Activated T-cell treated with anti-CD3 and anti-CD28 coated beads, Interleukin-2, amount 50 U/mL, for 72 hours (primary cell): ENCODE measurements at regions not wholly inside any gene's neighbourhood (a gene's known extent, or its start where the extent isn't known, plus 50 kb on each side); places are given as distances from the start of the nearest gene placed in this dataset.
"Not testable (repeated sequence)": the region's sequence is repeated elsewhere in the genome, so short reads cannot be mapped to it uniquely, and the experiment has no call there.

Experiments
- ATAC-seq, 2 donors: fragments of 150-1000 bp; cut with Tn5 transposase; replicated peaks in 1 of 2; 2 replicates each; pipeline ENCODE4 v1.10.0; 2021; ENCODE audit warnings: moderate library complexity in 2 of 2, mild to moderate bottlenecking in 1 of 2
- DNase-seq, 2 donors: peaks; one replicate each; pipeline ENCODE4 v3.0.0; 2021 to 2022; ENCODE audit warnings: mixed read lengths in 1 of 2
- H3K27ac Mint-ChIP-seq: one replicate; pipeline ENCODE4 v1.8.0; 2022; ENCODE audit warnings: mild to moderate bottlenecking, moderate library complexity, mixed read lengths
- H3K27me3 Mint-ChIP-seq: one replicate; pipeline ENCODE4 v1.8.0; 2022; ENCODE audit warnings: low read depth, mixed read lengths
- H3K36me3 Mint-ChIP-seq, 2 donors: one replicate each; pipeline ENCODE4 v1.8.0; 2022; ENCODE audit warnings: mixed read lengths in 2 of 2, mild to moderate bottlenecking in 1 of 2; ENCODE audit not compliant: insufficient read depth in 2 of 2
- H3K4me1 Mint-ChIP-seq: one replicate; pipeline ENCODE4 v1.8.0; 2022; ENCODE audit warnings: low read depth, mixed read lengths
- H3K4me3 Mint-ChIP-seq, 2 donors: one replicate each; pipeline ENCODE4 v1.8.0; 2022; ENCODE audit warnings: mild to moderate bottlenecking in 2 of 2, mixed read lengths in 2 of 2, moderate library complexity in 2 of 2
- H3K9me3 Mint-ChIP-seq, 2 donors: one replicate each; pipeline ENCODE4 v1.8.0; 2022; ENCODE audit warnings: mixed read lengths in 2 of 2

GRCh38 chr10:89975071-89975470, 273.7 kb downstream of the KIF20B start:
- ATAC-seq, result no peak
- H3K27ac Mint-ChIP-seq, result no peak overlapping the region

GRCh38 chr10:89975771-89976170, 274.4 kb downstream of the KIF20B start:
- DNase-seq, result no peak
- H3K9me3 Mint-ChIP-seq, result no peaks in the 10 kb centered on the region
- peaks cover 9% of the 10 kb centered on the region for H3K4me1 Mint-ChIP-seq
- ATAC-seq, result no peak
- no peak overlapping the region for H3K4me3 Mint-ChIP-seq
- H3K27ac Mint-ChIP-seq, result no peak overlapping the region
- peaks cover 0 to 2% of the 10 kb centered on the region in 2 donors for H3K36me3 Mint-ChIP-seq
- H3K27me3 Mint-ChIP-seq, result peaks cover 8% of the 10 kb centered on the region

More at GRCh38 chr10:89975071-89975470, 273.7 kb downstream of the KIF20B start:
- H3K36me3 Mint-ChIP-seq, result peaks cover 0 to 2% of the 10 kb centered on the region in 2 donors
- DNase-seq, result no peak
- H3K9me3 Mint-ChIP-seq, result no peaks in the 10 kb centered on the region
- H3K27me3 Mint-ChIP-seq, result peaks cover 8% of the 10 kb centered on the region
- H3K4me3 Mint-ChIP-seq, result no peak overlapping the region
- H3K4me1 Mint-ChIP-seq, result peaks cover 9% of the 10 kb centered on the region

- no peaks in the 10 kb centered on the region for H3K4me1 Mint-ChIP-seq
- H3K36me3 Mint-ChIP-seq, result peaks cover 0 to 2% of the 10 kb centered on the region in 2 donors
- no peaks in the 10 kb centered on the region for H3K9me3 Mint-ChIP-seq
- H3K4me3 Mint-ChIP-seq, result no peak overlapping the region
- peak overlapping the region; percentile 14 for H3K27ac Mint-ChIP-seq
- no peak for ATAC-seq
- DNase-seq, result no peak
- H3K27me3 Mint-ChIP-seq, result no peaks in the 10 kb centered on the region
Observed at GRCh38 chr10:89978081-89978480, 276.7 kb downstream of the KIF20B start.

GRCh38 chr10:89979726-89980125, 278.3 kb downstream of the KIF20B start:
- Mint-ChIP-seq H3K36me3 (peaks cover 0 to 2% of the 10 kb centered on the region in 2 donors), H3K27me3 (no peaks in the 10 kb centered on the region), H3K27ac (no peak overlapping the region), H3K9me3 (no peaks in the 10 kb centered on the region), H3K4me1 (no peaks in the 10 kb centered on the region), H3K4me3 (no peak overlapping the region)
- ATAC-seq (no peak), DNase-seq (no peak)

GRCh38 chr10:89980166-89980565, 278.8 kb downstream of the KIF20B start:
- no peaks in the 10 kb centered on the region for H3K27me3 Mint-ChIP-seq
- H3K36me3 Mint-ChIP-seq, result peaks cover 0 to 2% of the 10 kb centered on the region in 2 donors
- H3K27ac Mint-ChIP-seq, result no peak overlapping the region
- ATAC-seq (no peak), DNase-seq (no peak)
- no peaks in the 10 kb centered on the region for H3K4me1 Mint-ChIP-seq
- no peaks in the 10 kb centered on the region for H3K9me3 Mint-ChIP-seq
- no peak overlapping the region for H3K4me3 Mint-ChIP-seq

DNA sequence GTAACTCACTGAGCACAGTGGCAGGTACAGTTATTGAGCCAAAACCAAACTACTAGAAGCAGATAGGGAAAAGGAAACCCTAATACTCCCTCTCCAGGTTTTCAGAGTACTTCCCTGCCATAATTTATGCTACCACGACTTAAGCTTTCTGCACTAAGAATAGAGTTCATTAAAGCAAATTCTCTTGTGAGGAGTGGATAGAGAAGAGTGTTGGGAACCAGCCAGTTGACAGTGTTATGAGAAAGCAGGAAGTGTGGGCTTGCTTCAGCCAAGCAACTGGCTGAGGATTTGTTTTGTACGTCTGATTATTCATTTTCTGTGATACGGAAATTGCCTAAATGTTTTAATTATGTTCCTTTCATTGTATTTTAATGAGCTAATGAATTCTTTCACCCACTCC, 280.5 kb downstream of the KIF20B start:
- Mint-ChIP-seq H3K4me1 (no peaks in the 10 kb centered on the region), H3K27ac (no peak overlapping the region), H3K27me3 (no peaks in the 10 kb centered on the region), H3K9me3 (no peaks in the 10 kb centered on the region), H3K4me3 (no peak overlapping the region), H3K36me3 (peaks cover 0 to 2% of the 10 kb centered on the region in 2 donors)
- DNase-seq, result no peak
- ATAC-seq, result no peak

GRCh38 chr10:89985446-89985845, 284.1 kb downstream of the KIF20B start:
- H3K4me1 Mint-ChIP-seq, result no peaks in the 10 kb centered on the region
- DNase-seq, result no peak

GRCh38 chr10:89988361-89988760, 287.0 kb downstream of the KIF20B start:
- H3K4me3 Mint-ChIP-seq, DNase-seq, ATAC-seq, H3K4me1 Mint-ChIP-seq, H3K9me3 Mint-ChIP-seq, H3K36me3 Mint-ChIP-seq, H3K27ac Mint-ChIP-seq, H3K27me3 Mint-ChIP-seq: not testable (repeated sequence)

More at GRCh38 chr10:89985446-89985845, 284.1 kb downstream of the KIF20B start:
- Mint-ChIP-seq H3K4me3 (no peak overlapping the region), H3K9me3 (no peaks in the 10 kb centered on the region), H3K27ac (no peak overlapping the region), H3K27me3 (no peaks in the 10 kb centered on the region), H3K36me3 (no peaks in the 10 kb centered on the region)
- no peak for ATAC-seq

GRCh38 chr10:89992575-89992974, 291.2 kb downstream of the KIF20B start:
- H3K9me3 Mint-ChIP-seq, result peaks cover 0 to 2% of the 10 kb centered on the region in 2 donors
- no peaks in the 10 kb centered on the region for H3K36me3 Mint-ChIP-seq
- no peaks in the 10 kb centered on the region for H3K4me1 Mint-ChIP-seq
- DNase-seq (no peak), ATAC-seq (no peak)
- H3K27me3 Mint-ChIP-seq, result no peaks in the 10 kb centered on the region
- no peak overlapping the region for H3K4me3 Mint-ChIP-seq
- no peak overlapping the region for H3K27ac Mint-ChIP-seq

DNA sequence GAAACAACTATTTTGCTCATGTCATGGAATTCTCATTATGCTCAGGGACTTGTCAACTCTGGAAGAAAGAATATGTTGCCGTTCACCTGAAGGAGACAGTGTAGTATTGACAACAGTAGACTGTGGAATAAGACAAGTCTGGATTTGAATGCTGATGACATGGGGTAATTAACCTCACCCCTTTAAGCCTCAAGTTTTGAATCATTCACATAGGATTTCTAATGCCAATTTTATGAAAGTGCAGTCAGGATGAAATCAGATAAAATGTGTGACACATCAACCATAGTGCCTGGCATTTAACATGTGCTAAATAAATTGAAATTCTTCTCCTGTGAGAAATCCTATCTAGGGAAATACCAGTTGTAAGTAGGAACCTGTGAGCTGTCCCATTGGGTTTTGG, 305.8 kb downstream of the KIF20B start:
- no peak overlapping the region for H3K4me3 Mint-ChIP-seq
- H3K4me1 Mint-ChIP-seq, result no peaks in the 10 kb centered on the region
- H3K9me3 Mint-ChIP-seq, result peaks cover 0 to 3% of the 10 kb centered on the region in 2 donors
- no peak overlapping the region for H3K27ac Mint-ChIP-seq
- ATAC-seq (no peak), DNase-seq (no peak)
- no peaks in the 10 kb centered on the region for H3K27me3 Mint-ChIP-seq
- no peaks in the 10 kb centered on the region for H3K36me3 Mint-ChIP-seq

DNA sequence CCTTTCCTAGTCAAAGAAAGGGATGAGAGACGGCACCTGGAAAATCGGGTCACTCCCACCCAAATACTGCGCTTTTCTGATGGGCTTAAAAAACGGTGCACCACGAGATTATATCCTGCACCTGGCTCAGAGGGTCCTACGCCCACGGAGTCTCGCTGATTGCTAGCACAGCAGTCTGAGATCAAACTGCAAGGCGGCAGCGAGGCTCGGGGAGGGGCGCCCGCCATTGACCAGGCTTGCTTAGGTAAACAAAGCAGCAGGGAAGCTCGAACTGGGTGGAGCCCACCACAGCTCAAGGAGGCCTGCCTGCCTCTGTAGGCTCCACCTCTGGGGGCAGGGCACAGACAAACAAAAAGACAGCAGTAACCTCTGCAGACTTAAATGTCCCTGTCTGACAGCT, 309.9 kb downstream of the KIF20B start:
- not testable (repeated sequence) for H3K36me3 Mint-ChIP-seq, ATAC-seq, H3K27ac Mint-ChIP-seq, H3K27me3 Mint-ChIP-seq, H3K4me1 Mint-ChIP-seq, H3K4me3 Mint-ChIP-seq, DNase-seq, H3K9me3 Mint-ChIP-seq

GRCh38 chr10:90018819-90019218, 317.4 kb downstream of the KIF20B start:
- H3K4me1 Mint-ChIP-seq, result no peaks in the 10 kb centered on the region
- DNase-seq (no peak), ATAC-seq (no peak)
- peaks cover 15% of the 10 kb centered on the region for H3K27me3 Mint-ChIP-seq
- no peaks in the 10 kb centered on the region for H3K9me3 Mint-ChIP-seq
- H3K27ac Mint-ChIP-seq, result no peak overlapping the region
- H3K4me3 Mint-ChIP-seq, result no peak overlapping the region
- H3K36me3 Mint-ChIP-seq, result no peaks in the 10 kb centered on the region

GRCh38 chr10:90020506-90020905, 319.1 kb downstream of the KIF20B start:
- no peak for DNase-seq
- no peak for ATAC-seq
- Mint-ChIP-seq H3K27me3 (peaks cover 15% of the 10 kb centered on the region), H3K36me3 (no peaks in the 10 kb centered on the region), H3K4me1 (no peaks in the 10 kb centered on the region), H3K9me3 (no peaks in the 10 kb centered on the region), H3K4me3 (no peak overlapping the region), H3K27ac (no peak overlapping the region)

- DNase-seq (no peak), ATAC-seq (no peak)
- Mint-ChIP-seq H3K9me3 (no peaks in the 10 kb centered on the region), H3K27ac (no peak overlapping the region), H3K36me3 (no peaks in the 10 kb centered on the region), H3K27me3 (peaks cover 15% of the 10 kb centered on the region), H3K4me1 (no peaks in the 10 kb centered on the region), H3K4me3 (no peak overlapping the region)
Observed at GRCh38 chr10:90023950-90024349, 322.6 kb downstream of the KIF20B start.
